Panc1 (cell line): ENCODE measurements at regions not wholly inside any gene's neighbourhood (a gene's known extent, or its start where the extent isn't known, plus 50 kb on each side); places are given as distances from the start of the nearest gene placed in this dataset.

Source experiments
- ATAC-seq: fragments of 200-7000 bp; cut with Tn5 transposase; 2 replicates; pipeline ENCODE4 v1.9.1; 2020; ENCODE audit warnings: mild to moderate bottlenecking, moderate library complexity
- BruUV-seq: library from RNA; stranded (reverse); fragments of 400-500 nt; replicated peaks from 2 replicates; lab custom pipeline; 2021; lab: Mats Ljungman, UMichigan
- CTCF ChIA-PET: fragments of 300-600 bp; sonication (Branson Sonifier 250); formaldehyde crosslinking; loops from one replicate; lab custom pipeline; 2022; ENCODE audit warnings: antibody characterized with exemption; lab: Charles Lee
- POLR2A ChIA-PET: fragments of 300-600 bp; sonication (Branson Sonifier 250); formaldehyde crosslinking; loops from one replicate; lab custom pipeline; 2022; ENCODE audit warnings: antibody characterized with exemption; lab: Charles Lee
- DNase-seq: peaks from one replicate; pipeline ENCODE4 v3.0.0-alpha.2; 2010; ENCODE audit warnings: low read depth, low spot score
- H3K27ac ChIP-seq: 2 replicates; pipeline ENCODE4 v1.5.1; 2011; ENCODE audit warnings: mild to moderate bottlenecking, low read length, inconsistent platforms
- H3K27me3 ChIP-seq: fragments of 200-500 bp; sonication (Bioruptor generic); 2 replicates; pipeline ENCODE4 v1.6.0; 2014; ENCODE audit warnings: low read length, inconsistent platforms; ENCODE audit not compliant: control insufficient read depth, insufficient read depth
- H3K36me3 ChIP-seq: fragments of 200-500 bp; sonication (Bioruptor generic); 2 replicates; pipeline ENCODE4 v1.5.1; 2014; ENCODE audit warnings: inconsistent platforms, mild to moderate bottlenecking, low read length, moderate library complexity; ENCODE audit not compliant: control insufficient read depth, insufficient read depth
- H3K4me1 ChIP-seq: 2 replicates; pipeline ENCODE4 v1.5.1; 2011; ENCODE audit warnings: inconsistent platforms, mild to moderate bottlenecking, low read length, moderate library complexity; ENCODE audit not compliant: control insufficient read depth, insufficient read depth
- H3K4me3 ChIP-seq, 2 experiments: 2 replicates each; pipeline ENCODE4 v1.5.1; 2011 to 2012; ENCODE audit warnings: low read depth in 2 of 2, low read length in 2 of 2, mild to moderate bottlenecking in 2 of 2, inconsistent platforms in 1 of 2, moderate library complexity in 1 of 2
- H3K9me3 ChIP-seq: fragments of 200-500 bp; sonication (Bioruptor generic); 2 replicates; pipeline ENCODE4 v1.5.1; 2014; ENCODE audit warnings: low read depth, mild to moderate bottlenecking, inconsistent platforms, low read length, moderate library complexity; ENCODE audit not compliant: control insufficient read depth, insufficient read depth
- POLR2AphosphoS5 ChIP-seq: IDR thresholded peaks from 2 replicates; pipeline ENCODE4 v1.6.1; 2012; ENCODE audit warnings: mild to moderate bottlenecking, low read depth, low read length, moderate library complexity
- REST ChIP-seq, 2 experiments: IDR thresholded peaks; 2 replicates each; pipeline ENCODE4 v1.6.1; 2011 to 2012; ENCODE audit warnings: low read depth in 2 of 2, control low read depth in 1 of 2, low read length in 1 of 2, mild to moderate bottlenecking in 1 of 2, moderate library complexity in 1 of 2; ENCODE audit not compliant: insufficient read depth in 1 of 2
- SIN3A ChIP-seq: IDR thresholded peaks from 2 replicates; pipeline ENCODE4 v1.6.1; 2012; ENCODE audit warnings: low read depth, mild to moderate bottlenecking, low read length, moderate library complexity, borderline replicate concordance; ENCODE audit not compliant: insufficient read depth
- TCF7L2 ChIP-seq: IDR thresholded peaks from 2 replicates; pipeline ENCODE4 v1.6.1; 2011; ENCODE audit warnings: mild to moderate bottlenecking, low read depth, low read length, inconsistent platforms
- in situ Hi-C: cut with HindIII; loops from 2 replicates; pipeline ENCODE4 v1.10.0; 2016; ENCODE audit warnings: low sequenced_read_pairs, low pct_unique_long_range_greater_than_20kb
- intact Hi-C: fragments of 100-400 bp; cut with micrococcal nuclease; formaldehyde crosslinking; loops from one replicate; pipeline ENCODE4 v1.10.0; 2022; ENCODE audit not compliant: unreplicated experiment
- TF ChIP-seq, protein P1 (sequence below): fragments of 450-650 bp; IDR thresholded peaks from 2 replicates; pipeline ENCODE4 v1.5.1; 2017; ENCODE audit warnings: mild to moderate bottlenecking

DNA sequence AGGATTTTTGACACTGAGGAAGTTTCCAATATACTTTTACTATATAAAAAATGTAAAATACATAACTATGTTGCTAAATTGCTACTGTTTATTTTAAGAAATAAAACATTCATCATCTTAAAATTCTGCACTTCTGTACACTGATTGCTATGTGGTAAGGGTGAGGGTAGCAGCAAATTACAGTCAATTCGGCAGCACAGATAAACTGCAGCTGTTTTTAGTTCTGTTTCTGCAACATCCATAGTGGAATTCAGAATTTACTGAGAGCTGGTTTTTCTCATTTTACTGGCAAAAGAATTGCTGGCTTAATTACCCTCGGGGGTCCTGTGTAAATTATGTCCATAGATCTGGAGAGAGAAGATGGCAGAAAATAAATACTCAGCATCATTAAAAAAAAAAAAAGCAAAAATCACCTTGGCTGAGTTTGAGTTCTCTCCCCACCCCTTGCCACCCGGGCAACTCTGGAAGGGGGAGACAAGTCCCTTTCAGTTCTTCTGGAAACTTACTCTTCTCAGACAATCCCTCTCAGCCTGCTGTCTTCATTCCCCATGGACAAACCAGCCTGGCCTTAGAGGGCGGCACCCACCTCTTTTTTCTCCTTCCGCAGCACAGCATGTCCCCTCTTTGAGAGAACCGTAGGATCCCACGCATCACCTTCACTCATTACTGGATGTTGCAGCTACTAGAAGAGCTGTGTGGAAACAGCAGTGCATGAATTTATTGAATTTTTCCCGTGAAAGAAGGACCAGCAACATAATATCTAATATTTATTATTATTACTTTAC is 501.1 kb upstream of the CELF2 start:
- ChIA-PET POLR2A (interaction anchor here (0.7 kb wide), 1 partner anchor 351 kb away, joined by 11 read pairs; no protein-coding TSS in a partner anchor), CTCF (no interaction called here)
- H3K27me3 ChIP-seq = no peaks in the 10 kb centered on the region
- DNase-seq (no peak), ATAC-seq (no peak)
- no peaks in the 10 kb centered on the region for H3K4me1 ChIP-seq
- intact Hi-C loops (no loop called here), in situ Hi-C loops (no loop called here)
- H3K4me3 ChIP-seq = no peak overlapping the region
- no TSS peak for BruUV-seq
- H3K27ac ChIP-seq = no peak overlapping the region
- H3K36me3 ChIP-seq = no peaks in the 10 kb centered on the region
- no peaks in the 10 kb centered on the region for H3K9me3 ChIP-seq
- TF ChIP-seq SIN3A = no peak
- no peak for TF ChIP-seq TCF7L2

- BruUV-seq = no TSS peak
- DNase-seq (no peak), ATAC-seq (no peak)
- CTCF ChIA-PET = no interaction called here
- intact Hi-C loops = no loop called here
- H3K4me3 ChIP-seq = no peak overlapping the region
- no peaks in the 10 kb centered on the region for H3K36me3 ChIP-seq
- POLR2A ChIA-PET = no interaction called here
- in situ Hi-C loops = no loop called here
- TF ChIP-seq REST (IDR thresholded peaks at IDR 0.05; ENCODE audit: insufficient read depth in 1 of 2, low read depth in 2 of 2, low read length in 1 of 2) (no peak), TCF7L2 (no peak), POLR2AphosphoS5 (no peak), SIN3A (no peak)
- TF ChIP-seq, protein P1, sequence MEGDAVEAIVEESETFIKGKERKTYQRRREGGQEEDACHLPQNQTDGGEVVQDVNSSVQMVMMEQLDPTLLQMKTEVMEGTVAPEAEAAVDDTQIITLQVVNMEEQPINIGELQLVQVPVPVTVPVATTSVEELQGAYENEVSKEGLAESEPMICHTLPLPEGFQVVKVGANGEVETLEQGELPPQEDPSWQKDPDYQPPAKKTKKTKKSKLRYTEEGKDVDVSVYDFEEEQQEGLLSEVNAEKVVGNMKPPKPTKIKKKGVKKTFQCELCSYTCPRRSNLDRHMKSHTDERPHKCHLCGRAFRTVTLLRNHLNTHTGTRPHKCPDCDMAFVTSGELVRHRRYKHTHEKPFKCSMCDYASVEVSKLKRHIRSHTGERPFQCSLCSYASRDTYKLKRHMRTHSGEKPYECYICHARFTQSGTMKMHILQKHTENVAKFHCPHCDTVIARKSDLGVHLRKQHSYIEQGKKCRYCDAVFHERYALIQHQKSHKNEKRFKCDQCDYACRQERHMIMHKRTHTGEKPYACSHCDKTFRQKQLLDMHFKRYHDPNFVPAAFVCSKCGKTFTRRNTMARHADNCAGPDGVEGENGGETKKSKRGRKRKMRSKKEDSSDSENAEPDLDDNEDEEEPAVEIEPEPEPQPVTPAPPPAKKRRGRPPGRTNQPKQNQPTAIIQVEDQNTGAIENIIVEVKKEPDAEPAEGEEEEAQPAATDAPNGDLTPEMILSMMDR = no peak
- no peaks in the 10 kb centered on the region for H3K9me3 ChIP-seq
- H3K27ac ChIP-seq = no peak overlapping the region
- H3K27me3 ChIP-seq = no peaks in the 10 kb centered on the region
- no peaks in the 10 kb centered on the region for H3K4me1 ChIP-seq
Measured at GRCh38 chr10:10517866-10518265, 499.8 kb upstream of the CELF2 start.

GRCh38 chr10:10519674-10520073 is 498.0 kb upstream of the CELF2 start:
- no peak for DNase-seq
- no peak for ATAC-seq
- intact Hi-C loops (no loop called here), in situ Hi-C loops (no loop called here)
- H3K27me3 ChIP-seq = no peaks in the 10 kb centered on the region
- CTCF ChIA-PET = no interaction called here
- H3K9me3 ChIP-seq = no peaks in the 10 kb centered on the region
- no peaks in the 10 kb centered on the region for H3K36me3 ChIP-seq
- no peak for TF ChIP-seq POLR2AphosphoS5
- TF ChIP-seq, protein P1 = no peak
- TF ChIP-seq SIN3A = no peak
- TF ChIP-seq REST (IDR thresholded peaks at IDR 0.05; ENCODE audit: insufficient read depth in 1 of 2, low read depth in 2 of 2, low read length in 1 of 2) = no peak
- no peak for TF ChIP-seq TCF7L2
- H3K4me3 ChIP-seq = no peak overlapping the region
- no TSS peak for BruUV-seq
- no peak overlapping the region for H3K27ac ChIP-seq
- POLR2A ChIA-PET = no interaction called here
- no peaks in the 10 kb centered on the region for H3K4me1 ChIP-seq
